HL-60/S4 (cell line): ENCODE measurements at regions not wholly inside any gene's neighbourhood (a gene's known extent, or its start where the extent isn't known, plus 50 kb on each side); places are given as distances from the start of the nearest gene placed in this dataset.

Experiments used
- in situ Hi-C: fragments of 300-500 bp; cut with MboI; formaldehyde crosslinking; loops from 2 replicates; pipeline ENCODE4 v1.14.3; 2022; ENCODE audit warnings: low sequenced_read_pairs

DNA sequence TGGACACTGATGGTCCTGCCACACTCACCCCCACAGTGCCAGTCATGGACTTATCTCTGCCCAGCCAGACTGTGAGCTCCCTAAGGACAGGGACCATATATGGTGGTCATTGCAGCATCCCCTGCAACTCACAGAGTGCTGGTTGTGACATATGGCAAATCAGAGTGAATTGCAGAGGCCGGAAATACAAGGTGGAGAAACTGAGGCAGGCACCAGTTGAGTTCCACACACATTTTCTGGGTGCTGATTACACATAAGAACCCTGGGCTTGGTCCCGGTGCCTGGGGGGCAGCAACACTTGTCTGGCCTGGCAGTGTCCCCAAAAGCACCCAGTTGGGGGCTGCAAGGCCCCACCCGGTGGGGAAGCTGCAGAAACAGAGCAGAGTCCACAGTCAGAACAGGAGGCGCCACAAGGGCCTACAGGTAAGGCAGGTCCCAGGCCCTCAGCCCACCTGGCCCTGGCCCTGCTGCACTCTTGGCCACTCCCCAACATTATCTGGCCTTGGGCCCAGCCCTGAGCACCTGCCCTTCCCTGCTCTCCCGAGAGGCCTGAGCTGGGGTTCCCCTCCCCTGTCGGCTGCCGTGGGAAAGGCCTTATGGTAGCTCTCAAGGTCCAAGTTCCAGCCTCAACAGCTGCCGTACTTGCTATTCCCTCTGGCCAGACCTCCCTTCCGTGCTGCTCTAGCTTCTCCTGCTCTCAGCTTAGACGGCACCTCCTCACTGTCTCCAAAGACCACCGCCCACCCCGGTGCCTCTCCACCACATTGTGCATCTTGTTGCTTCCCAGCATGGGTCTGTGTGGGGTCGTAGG is 140.8 kb upstream of the PTPN1 start:
- in situ Hi-C loops, result no loop called here

DNA sequence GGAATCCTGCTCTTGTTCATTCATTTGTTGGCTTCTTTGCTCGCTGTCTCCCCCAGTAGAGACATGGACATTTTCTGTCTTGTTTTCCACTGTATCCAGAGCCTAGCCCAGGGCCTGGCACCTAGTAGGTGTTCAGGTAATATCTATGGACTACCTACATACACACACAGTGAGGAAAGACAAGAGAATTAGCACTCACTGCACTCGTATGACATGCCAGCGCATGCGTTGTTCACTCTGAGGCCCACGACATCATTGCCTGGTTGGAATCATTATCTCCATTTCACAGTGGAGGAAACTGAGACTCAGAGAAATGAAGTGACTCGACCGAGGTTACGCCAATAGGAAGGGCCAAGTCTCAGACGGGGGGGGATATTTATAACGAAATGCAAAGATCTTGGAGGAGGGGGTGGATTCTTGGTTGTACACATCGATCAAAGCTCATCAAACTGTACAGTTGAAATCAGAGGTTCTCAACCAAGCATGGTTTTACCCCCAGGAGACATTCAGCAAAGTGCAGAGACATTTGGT is 140.1 kb upstream of the PTPN1 start:
- in situ Hi-C loops, result no loop called here

DNA sequence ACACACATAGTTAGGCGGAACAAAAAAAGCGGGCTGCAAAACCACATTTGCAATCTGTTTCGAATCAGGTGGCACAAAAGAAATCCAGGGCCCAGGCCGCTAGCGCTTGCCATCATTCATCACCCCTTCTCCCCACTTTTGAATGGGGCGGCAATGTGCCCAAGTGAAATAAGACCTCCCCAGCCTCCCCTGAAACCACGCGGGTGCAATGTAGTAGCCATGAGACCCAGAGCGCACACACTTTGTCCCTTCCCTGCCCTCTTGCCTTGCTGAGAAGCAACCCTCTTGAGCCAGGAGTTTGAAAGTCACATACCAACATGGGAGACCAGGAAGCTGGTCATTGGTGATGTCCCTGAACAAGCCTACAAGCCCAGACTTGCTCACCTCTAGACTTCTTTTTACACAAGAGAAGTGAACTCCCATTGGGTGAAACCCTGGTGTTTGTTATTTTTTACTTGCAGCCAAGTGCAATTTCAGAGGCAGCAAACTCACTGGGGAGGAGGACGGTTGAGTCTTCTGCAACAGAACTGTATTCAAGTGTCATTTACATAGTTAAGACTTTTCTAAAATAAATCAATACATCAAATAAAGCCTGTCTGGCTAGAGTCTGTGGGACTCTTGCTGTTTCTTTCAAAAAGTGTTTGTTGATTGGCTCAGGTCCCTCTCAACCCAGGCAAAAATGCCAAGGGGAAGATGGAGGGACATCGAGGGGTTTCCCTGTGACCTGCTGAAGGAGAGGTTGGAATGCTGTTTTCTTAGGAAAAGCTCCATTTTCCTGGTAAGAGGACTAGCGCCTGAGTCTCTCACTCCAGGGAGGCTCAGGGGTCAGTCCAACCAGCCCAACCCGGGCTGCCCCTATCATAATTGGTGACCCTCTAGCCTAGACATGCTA is 138.1 kb upstream of the PTPN1 start:
- in situ Hi-C loops, result no loop called here

DNA sequence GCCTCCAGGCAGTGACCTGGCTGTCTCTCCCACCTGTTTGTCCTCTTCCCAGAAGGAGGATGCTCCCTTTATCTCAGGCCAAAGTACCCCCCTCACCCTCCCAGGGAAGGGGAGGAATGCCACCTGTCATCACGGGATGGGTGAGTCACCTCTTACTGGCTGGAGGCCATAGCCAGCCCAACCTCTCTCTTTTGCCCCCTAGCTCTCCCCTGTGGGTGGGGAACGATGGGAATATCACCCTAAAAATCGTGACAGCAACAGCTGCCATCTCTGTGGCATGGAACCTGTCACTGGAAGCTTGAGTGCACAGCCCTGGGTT is 137.5 kb upstream of the PTPN1 start:
- in situ Hi-C loops, result no loop called here

DNA sequence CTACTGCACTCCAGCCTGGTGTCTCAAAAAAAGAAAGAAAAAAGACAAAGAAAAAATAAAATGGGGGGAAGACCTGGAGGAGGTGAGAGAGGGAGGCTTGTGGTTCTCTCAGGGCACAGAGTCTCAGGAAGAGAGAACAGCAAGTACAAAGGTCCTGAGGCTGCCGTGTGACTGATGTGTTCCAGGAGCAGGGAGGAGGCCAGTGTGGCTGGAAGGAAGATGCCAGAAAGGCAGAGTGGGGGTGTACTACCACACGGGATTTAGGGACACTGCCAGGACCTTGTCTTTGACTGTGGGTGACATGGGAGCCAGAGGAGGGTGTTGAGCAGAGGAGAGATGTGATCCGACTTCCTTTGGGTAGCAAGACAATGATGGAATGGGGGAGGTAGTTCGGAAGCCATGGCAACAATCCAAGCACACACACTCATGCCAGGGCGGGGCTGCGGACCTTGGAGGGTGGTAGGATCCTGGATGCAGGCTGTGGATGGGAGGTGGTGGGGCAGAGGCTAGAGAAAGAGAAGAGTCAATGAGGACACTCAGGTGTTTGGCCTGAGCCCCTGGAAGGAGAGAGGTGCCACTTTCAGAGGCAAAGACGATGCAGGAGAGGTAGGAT is 136.4 kb upstream of the PTPN1 start:
- in situ Hi-C loops, result no loop called here

DNA sequence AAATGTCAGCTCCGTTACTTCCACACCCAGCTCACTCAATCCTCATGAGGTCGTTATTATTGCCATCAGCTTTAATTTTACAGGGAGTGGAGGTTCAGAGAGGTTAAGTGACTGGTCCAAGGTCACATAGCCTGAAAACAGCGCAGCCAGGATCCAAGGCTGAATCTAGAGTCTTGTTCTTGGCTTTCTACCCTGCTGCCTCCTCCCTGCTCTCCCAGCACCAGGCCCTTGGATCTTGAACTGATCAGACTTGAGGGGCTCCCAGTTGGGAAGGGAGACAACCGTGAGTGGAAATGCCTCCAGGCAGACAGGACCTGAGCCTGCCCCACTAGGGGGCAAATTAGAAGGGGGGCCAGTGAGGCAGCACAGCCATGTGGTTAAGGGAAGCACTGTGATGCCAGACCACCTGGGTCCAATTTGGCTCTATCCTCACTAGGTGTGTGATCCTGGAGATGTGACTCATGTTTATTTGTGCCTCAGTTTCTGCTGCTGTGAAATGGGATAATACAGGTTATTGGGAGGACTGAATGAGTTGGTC is 135.6 kb upstream of the PTPN1 start:
- in situ Hi-C loops, result no loop called here

DNA sequence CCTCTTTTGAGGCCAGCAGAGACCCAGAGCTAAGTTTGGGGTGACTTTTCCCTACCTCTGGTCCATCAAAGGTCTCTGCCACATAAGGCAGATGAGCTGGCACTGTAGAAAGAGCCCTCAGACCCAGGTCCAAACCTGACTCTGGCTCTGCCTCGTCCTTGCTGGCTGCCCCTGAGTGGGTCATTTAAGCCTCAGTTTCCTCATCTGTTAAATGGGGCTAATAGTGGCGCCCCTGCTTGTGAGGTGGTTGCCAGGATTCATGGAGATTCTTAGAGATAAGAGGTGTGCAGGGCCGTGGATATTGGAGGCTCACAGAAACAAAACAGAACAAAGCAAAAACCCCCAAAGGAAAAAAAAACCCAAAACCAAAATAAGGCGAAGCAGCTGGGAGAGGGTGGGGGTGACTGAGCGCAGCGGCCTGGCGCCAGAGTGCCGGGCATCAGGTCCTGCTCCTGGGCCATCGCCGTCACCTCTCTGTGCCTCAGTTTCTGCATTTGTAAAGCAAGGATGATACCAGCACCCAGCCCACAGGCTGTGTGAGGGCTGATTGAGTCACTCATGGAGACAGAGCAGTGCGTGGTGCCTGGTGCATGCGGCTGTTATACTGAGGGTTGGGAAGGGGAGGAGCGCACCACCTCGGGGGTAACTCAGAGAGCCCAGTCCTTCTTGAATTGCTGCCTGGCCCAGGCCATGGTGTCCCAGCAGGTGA is 133.8 kb upstream of the PTPN1 start:
- in situ Hi-C loops, result no loop called here

DNA sequence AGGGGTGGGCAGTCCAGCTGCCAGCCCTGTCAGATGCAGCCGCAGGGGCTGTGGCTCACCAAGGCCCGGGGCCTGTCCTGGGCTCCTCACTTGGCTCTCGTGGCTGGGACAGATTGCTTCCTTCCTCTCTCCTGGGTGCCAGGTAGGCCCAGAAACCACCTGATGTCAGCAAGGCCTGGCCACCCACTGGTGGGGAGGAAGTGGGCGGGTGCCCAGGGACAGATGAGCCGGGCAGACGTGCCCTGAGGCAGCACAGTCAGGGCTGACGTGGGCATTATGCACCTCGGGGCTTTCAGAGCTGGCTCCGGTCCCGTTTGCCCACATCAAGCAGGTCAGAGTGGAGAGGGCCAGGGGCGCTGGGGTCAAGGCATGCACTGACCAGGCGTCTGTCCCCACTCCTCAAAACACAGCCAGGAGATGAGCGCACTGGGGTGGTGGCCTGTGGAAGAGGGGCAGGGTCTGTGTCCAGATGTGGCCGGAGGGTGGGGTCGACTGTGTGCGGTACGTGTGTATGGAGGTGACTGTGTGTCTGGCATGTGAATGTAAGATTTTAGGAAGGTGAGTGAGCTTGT is 133.2 kb upstream of the PTPN1 start:
- in situ Hi-C loops, result no loop called here

DNA sequence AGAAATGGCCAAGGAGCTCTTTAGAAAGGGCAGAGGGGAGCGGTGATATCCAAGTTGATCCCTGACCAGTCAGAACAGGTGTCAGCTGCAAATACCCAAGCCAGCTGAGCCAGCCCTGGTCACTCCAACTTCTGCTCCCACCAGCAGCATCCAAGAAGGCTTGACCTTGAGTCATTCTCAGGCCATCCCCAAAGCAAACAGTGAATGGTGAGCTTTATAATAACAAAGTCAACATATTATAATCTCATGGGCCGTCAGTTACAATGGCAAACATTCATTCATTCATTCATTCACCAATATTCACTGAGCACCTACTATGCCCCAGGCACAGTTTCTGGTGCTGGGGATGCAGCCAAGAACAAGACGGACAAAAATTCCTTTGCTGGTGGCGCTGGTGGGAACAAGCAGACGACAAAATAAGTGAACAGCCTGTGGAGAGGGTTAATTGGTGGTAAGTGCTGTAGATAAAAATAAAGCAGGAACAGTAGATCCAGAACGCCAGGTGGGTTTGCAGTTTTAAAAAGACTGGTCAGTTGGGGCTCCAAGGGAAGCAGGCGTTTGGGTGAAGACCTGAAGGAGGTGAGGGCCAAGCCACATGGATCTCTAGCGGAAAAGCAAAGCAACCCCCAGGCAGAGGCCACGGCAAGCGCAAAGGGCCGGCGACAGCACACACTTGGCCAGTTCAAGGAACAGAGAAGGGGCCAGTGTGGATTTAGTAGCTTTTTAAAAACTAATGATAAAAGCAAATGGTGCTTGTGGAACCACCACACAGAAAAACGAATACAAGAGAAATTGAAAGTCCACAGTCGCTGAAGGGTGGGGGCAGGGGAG is 131.8 kb upstream of the PTPN1 start:
- in situ Hi-C loops, result no loop called here

DNA sequence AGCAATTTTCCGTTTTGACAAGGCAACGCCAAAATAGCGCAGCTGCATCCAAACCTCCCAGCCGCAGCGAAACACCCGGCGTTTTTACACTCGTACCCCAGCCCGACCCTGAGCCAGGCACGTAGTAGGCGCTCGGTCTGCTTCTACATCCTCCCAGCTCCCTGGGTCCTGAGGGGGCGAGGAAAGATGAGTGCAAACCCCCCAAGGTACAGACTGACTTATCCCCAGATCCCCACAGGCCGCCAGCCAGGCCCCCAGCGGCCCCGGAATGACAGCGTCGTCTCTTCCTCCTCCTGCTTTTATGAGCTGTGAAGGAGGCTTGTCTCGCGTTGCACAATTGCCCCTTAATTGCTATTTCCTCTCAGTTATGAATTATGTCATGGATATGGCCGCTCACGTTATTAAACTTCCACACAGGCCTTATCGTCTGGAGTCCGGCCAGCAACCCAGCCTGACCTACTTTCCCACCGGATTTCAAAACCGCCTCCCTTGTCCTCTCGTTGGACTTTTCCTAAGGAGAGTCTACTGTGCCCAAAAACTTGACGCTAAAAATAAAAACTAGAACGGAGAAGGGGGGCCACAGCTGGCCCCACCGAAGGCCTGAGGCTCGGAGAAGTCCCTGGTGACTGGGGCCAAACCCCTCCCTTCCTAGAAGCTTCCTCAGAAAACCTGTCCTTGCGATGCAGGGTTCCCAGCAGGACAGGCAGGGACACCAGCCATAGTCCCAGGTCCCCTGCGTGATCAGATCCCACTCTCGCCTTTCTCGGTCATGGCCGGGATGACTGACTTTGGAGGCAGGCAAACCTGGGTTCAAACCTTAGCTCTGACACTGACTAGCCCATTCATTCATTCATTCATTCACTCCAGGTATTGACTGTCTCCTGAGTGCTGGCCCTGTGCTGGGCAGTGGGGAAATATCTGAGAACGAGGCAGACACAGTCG is 130.9 kb upstream of the PTPN1 start:
- in situ Hi-C loops, result no loop called here

DNA sequence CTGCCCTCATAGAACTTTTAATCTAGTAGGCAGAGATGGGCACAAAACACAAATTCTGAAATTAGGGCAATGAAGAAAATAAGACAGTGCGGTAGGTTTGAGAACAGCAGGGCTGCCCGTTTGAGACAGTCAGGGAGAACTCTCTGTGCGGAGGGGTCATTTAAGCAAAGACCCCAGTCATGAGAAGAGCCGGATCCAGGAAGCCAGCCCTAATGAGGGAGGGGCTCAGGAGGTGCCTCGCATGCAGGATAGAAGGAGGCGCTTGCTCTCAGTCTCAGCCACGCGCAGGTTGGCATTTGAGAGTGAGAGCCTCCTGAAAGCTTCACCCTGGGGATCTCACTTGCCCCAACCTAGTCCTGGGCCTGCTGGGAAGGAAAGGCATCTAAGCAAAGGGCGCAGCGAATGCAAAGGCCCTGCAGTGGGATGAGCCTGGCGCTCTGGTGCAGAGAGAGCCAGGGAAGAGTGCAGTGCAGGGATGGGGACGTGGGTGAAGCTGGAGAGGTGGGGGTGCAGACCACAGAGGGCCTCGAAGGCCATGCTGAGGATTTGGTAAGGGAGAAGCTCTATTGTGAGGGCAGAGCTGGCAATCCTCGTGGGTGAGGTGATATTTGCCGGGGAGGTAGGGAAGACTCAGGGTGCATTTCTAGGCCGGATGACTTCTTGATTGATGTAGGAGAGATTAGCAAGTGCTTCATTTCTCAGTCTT is 130.0 kb upstream of the PTPN1 start:
- in situ Hi-C loops, result no loop called here

DNA sequence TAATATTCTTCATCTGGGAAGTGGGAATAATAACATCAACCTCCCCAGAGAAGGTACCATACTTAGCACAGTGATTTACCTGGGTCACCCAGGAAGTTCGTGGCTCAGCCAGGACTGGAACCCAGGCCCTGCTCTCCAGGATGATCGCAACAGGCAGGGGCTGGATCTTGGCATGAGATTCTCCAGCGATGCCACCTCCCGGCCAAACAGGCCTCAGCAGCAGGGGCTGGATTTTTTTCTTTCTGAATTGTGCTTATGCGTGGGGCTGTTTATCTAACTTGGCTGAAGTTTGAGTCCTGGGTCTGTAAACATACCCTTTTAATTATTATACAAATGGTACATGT is 129.5 kb upstream of the PTPN1 start:
- in situ Hi-C loops, result no loop called here

DNA sequence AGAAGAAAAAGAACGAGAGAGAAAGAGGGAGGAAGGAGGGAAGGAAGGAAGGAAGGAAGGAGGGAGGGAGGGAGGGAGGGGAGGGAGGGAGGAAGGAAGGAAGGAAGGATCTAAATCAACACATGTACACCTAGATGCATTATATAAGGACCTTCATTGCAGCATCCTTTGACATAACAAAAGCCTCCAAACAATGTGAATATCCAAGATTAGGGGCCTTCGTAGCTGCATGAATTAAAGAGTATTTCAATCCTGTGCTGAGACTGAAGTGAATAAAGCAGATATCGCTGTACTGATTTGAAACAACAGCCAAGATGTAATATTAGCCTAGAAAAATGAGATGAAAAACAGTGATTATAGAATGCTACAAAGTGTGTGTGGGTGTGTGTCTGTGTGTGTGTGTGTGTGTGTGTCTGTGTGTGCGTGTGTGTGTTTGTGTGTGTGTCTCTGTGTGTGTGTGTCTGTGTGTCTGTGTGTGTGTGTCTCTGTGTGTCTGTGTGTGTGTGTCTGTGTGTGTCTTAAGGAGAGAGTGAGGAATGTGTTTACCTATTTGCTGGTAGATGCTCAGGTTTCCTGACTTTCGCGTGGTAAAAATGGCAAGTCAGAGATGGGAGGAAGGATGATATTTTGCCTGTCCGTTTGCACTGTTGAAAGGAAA is 129.0 kb upstream of the PTPN1 start:
- in situ Hi-C loops, result no loop called here

DNA sequence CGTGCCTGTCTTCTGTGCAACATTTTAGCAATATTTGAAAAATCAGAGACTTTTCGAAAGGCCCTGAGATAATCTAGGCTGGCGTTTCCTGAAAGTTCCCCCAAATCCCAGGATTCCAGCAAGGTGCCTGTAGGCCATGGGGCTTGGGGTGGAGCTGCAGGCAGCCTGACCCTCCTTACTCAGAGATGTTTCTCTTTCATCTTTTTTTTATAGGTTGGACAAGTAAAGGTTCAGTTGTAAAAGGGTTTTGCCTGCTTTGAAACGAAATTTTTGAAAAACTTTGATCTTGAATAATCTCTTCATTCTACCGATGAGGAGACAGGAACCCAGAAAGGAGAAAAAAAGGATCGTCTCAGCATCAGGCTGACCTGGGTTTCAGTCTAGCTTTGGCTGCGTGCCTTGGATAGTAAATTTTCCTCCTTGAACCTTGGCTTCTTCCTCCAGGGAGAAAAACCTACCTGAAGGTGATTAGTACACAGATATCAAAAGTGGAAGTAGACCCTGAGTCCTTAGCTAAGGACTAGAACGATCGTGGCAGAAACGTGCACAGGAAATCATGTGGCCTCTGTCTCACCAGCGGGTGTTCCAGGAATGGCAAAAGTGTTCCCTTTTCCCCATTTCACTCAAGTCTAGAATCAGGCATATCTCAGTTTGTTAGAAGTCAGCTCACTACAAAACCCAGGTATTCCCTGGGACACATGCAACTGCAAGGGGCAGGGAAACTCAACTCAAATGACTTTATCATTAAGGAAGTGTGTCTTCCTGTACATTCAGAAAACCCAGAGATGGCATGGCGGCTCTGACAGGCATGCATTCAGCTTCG is 128.2 kb upstream of the PTPN1 start:
- in situ Hi-C loops, result no loop called here

DNA sequence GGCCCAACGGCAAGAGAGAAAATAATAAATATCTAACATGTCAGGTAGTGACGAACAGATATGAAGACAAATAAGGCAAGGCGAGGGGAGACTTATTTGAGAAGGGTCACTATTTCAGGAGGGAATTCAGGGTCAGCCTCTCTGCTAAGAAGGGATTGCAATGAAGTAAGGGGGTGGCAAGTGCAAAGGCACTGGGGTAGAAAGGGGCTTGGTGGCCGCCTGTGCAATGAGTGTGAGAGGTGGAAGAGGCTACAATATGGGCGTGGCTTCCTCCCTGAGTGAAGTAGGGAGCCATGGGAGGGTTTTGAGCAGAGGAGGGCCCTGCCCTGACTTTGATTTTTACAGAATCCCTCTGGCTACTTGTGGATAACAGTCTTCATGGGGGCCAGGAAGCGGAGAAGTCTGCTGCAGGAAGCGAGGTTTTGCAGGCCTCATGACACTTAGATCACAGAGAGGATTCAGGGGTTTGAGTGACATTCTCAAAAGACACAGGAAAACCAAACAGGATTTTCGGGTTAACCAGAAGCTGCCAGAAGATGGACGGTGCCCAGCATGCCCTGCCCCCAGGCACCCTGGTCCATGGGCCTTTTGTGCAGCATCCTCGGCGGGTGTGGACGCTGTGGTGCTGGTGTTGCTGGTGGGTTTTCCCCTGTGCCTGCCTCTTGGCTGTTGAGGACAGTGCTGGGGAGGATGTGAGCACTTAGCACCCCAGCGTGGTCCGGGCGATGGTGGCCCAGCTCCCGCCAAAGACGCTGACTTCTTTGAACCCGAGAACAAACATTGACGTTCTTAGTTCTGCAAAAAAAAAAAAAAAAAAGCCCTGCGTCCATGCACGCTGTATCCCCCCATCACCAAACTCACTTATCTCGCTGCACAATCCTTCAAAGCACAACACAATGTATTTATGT is 124.2 kb upstream of the PTPN1 start:
- in situ Hi-C loops, result no loop called here

DNA sequence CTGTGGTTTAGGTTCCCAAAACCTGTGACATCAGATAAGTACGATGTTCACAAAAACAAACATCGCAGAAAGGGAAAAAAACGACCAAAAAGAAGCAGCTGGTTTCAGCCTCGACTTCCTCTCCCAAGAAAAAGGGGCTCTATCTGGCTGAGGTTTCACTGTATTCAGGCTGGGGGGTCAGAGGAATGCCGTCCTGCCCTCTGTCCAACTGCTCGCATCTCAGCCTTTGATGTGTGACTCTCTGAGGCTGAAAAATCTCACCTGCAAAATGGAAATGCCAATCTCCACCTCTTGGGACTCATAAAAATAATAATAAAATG is 123.6 kb upstream of the PTPN1 start:
- in situ Hi-C loops, result no loop called here
